ENCODE measurements at regions not wholly inside any gene's neighbourhood (a gene's known extent, or its start where the extent isn't known, plus 50 kb on each side); places are given as distances from the start of the nearest gene placed in this dataset.
A peak's percentile ranks its signal among the peaks of the same experiment; 100 is the strongest.

DNA sequence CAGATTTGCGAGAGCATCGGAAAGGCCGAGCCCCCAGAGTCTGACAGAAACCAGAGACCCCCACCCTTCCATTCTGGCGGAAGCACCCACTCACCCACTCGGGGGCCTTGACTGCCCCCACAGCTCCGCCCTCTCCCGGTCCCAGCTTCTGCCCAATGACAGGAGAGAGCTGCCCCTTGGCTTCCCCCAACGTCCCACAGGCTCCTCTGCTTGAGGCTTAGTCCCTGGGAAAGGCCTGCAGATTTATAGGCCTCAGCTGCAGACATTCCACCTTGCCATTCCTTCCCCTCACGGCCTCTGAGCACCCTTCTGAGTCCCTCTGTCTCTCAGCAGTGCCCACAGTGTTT, 125.0 kb upstream of the NCAM1 start:
- Histone ChIP-seq H3K27ac (no peak overlapping the region), H3K9me3 (no peaks in the 10 kb centered on the region), H3K36me3 (ENCODE audit: low read depth, missing control alignments) (no peaks in the 10 kb centered on the region), H3K4me1 (no peaks in the 10 kb centered on the region), H3K4me3 (no peak overlapping the region), H3K27me3 (no peaks in the 10 kb centered on the region)
- WGBS, 2 donors: 65 to 85% methylated on average over 8 to 9 of the region's 9 CpGs
- DNase-seq: no peak
- no peak for TF ChIP-seq POLR2A (IDR thresholded peaks at IDR 0.05)
- TF ChIP-seq, protein P1, sequence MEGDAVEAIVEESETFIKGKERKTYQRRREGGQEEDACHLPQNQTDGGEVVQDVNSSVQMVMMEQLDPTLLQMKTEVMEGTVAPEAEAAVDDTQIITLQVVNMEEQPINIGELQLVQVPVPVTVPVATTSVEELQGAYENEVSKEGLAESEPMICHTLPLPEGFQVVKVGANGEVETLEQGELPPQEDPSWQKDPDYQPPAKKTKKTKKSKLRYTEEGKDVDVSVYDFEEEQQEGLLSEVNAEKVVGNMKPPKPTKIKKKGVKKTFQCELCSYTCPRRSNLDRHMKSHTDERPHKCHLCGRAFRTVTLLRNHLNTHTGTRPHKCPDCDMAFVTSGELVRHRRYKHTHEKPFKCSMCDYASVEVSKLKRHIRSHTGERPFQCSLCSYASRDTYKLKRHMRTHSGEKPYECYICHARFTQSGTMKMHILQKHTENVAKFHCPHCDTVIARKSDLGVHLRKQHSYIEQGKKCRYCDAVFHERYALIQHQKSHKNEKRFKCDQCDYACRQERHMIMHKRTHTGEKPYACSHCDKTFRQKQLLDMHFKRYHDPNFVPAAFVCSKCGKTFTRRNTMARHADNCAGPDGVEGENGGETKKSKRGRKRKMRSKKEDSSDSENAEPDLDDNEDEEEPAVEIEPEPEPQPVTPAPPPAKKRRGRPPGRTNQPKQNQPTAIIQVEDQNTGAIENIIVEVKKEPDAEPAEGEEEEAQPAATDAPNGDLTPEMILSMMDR (IDR thresholded peaks at IDR 0.05): no peak
- intact Hi-C loops (cut with DNase I; ENCODE audit: low total_unique reads): no loop called here

DNA sequence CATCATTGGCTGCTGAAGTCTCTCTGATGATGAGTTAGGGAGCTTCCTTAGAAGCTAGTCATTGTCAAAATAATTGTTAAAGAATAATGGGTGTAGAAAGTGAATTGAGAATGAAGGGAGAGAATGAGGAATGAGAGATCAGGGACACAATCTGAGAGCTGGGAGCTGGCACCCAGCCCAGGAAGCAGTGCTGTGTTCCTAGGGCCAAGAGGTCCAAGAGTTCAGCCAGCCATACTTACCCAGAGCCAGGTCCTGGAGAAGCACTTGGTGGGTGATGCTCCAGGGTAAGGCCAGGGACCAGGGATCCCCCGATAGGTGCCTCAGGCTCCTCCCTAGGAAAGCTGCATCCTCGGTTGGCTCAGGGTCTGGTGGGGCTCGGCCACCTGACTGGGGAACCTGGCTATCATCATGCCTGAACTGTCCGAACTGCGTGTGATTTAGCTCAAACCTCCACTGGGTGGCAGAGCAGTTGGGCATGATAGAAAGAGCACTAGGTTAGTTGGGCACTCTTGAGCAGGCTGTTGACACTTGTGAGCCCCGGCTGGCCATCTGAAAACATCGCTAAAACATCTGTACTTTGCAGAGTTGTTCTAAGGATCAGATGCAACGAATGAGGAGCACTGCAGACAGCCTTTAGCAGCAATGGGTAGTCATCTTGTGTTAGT, 123.9 kb upstream of the NCAM1 start:
- intact Hi-C loops (cut with DNase I; ENCODE audit: low total_unique reads): no loop called here
- H3K27ac ChIP-seq: no peak overlapping the region
- no peaks in the 10 kb centered on the region for H3K36me3 ChIP-seq (ENCODE audit: low read depth, missing control alignments)
- no peaks in the 10 kb centered on the region for H3K4me1 ChIP-seq
- H3K9me3 ChIP-seq: no peaks in the 10 kb centered on the region
- peak; percentile 43 for DNase-seq
- H3K27me3 ChIP-seq: no peaks in the 10 kb centered on the region
- TF ChIP-seq POLR2A (IDR thresholded peaks at IDR 0.05): no peak
- TF ChIP-seq, protein P1 (IDR thresholded peaks at IDR 0.05): no peak
- no peak overlapping the region for H3K4me3 ChIP-seq
- WGBS, 2 donors: 81 to 87% methylated on average over 5 to 8 of the region's 8 CpGs

DNA sequence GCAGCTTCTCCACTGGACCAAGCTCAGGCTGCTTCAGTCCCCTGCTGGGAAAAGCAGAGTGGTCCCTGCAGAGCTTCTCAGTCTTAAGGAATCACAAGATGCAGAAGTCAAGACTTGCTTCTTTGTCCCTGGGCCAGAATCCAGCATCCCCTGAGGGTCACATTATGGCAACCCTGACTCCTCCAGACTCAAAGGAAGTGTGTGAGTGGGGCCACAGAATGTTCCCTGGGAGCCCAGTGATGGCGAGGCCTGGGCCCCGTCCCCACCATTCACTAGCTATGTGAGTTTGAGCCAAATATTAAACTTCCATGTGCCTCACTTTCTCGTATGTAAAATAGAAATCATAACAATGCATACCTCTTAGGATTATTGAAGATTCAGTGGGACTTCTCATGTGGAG, 122.2 kb upstream of the NCAM1 start:
- H3K4me3 ChIP-seq: no peak overlapping the region
- WGBS, 2 donors: 85 to 92% methylated on average over 3 of the region's 3 CpGs
- no peaks in the 10 kb centered on the region for H3K4me1 ChIP-seq
- H3K27me3 ChIP-seq: no peaks in the 10 kb centered on the region
- H3K9me3 ChIP-seq: no peaks in the 10 kb centered on the region
- intact Hi-C loops (cut with DNase I; ENCODE audit: low total_unique reads): no loop called here
- no peak overlapping the region for H3K27ac ChIP-seq
- no peaks in the 10 kb centered on the region for H3K36me3 ChIP-seq (ENCODE audit: low read depth, missing control alignments)
- TF ChIP-seq, protein P1 (IDR thresholded peaks at IDR 0.05): no peak
- TF ChIP-seq POLR2A (IDR thresholded peaks at IDR 0.05): no peak
- DNase-seq: no peak

DNA sequence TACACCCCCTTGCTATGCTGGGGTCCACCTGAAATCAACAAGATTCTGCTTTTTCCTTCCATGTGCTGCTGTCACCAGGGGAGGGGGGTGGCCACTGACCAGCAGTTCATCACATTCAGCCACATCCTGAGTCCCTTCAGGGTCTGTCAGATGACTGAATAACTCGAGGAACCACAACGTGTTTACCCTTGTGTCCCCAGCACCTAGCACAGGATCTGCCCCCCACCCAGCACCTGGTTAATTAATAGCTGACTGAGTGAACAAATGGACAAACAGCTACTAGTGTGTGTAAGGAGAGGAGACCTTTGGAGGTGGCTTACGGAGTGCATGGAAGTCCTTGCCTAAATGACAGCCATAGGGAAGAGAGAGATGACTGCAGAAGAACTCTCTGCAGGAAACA, 119.5 kb upstream of the NCAM1 start:
- 76 to 85% methylated on average over 3 of the region's 3 CpGs for WGBS, 2 donors
- Histone ChIP-seq H3K27ac (no peak overlapping the region), H3K9me3 (no peaks in the 10 kb centered on the region), H3K36me3 (ENCODE audit: low read depth, missing control alignments) (no peaks in the 10 kb centered on the region), H3K4me1 (no peaks in the 10 kb centered on the region), H3K4me3 (no peak overlapping the region), H3K27me3 (no peaks in the 10 kb centered on the region)
- intact Hi-C loops (cut with DNase I; ENCODE audit: low total_unique reads): no loop called here
- no peak for DNase-seq
- TF ChIP-seq POLR2A (IDR thresholded peaks at IDR 0.05): no peak
- TF ChIP-seq, protein P1 (IDR thresholded peaks at IDR 0.05): no peak

DNA sequence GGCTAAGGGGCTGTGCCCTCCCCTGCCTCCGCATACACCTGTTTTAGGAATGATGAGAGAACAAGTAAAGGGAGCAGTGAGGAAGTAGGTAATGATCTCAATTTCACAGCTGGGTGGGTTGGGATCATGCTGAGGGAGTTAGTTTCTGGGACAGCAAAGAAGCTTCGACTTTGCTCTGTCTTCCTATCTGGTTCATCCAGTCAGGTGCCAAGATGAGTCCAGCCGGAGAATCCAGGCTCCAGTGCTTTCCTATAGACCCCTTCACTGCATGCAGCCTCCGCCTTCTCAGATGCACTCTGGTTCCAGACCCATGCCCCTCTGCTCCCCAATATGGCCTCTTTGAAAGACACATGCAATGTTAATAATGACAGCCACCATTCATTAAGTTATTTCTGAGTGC, 119.1 kb upstream of the NCAM1 start:
- Histone ChIP-seq H3K27me3 (no peaks in the 10 kb centered on the region), H3K36me3 (ENCODE audit: low read depth, missing control alignments) (no peaks in the 10 kb centered on the region), H3K4me3 (no peak overlapping the region), H3K4me1 (no peaks in the 10 kb centered on the region), H3K27ac (no peak overlapping the region), H3K9me3 (no peaks in the 10 kb centered on the region)
- WGBS, 2 donors: 90% methylated on average over 4 of the region's 4 CpGs
- DNase-seq: no peak
- no peak for TF ChIP-seq POLR2A (IDR thresholded peaks at IDR 0.05)
- TF ChIP-seq, protein P1 (IDR thresholded peaks at IDR 0.05): no peak
- intact Hi-C loops (cut with DNase I; ENCODE audit: low total_unique reads): no loop called here

Measured in testis (tissue), 2 donors.